Endothelial cell of umbilical vein (primary cell): ENCODE measurements at regions not wholly inside any gene's neighbourhood (a gene's known extent, or its start where the extent isn't known, plus 50 kb on each side); places are given as distances from the start of the nearest gene placed in this dataset.

ENCODE experiments used
- BruUV-seq: library from RNA; stranded (reverse); fragments of 400-500 nt; replicated peaks from 2 replicates; lab custom pipeline; 2021; lab: Mats Ljungman, UMichigan
- CTCF ChIA-PET: fragments of 300-600, 350-600 bp; sonication (Branson Sonifier 250); formaldehyde crosslinking; loops from one replicate; lab custom pipeline; 2021; ENCODE audit warnings: antibody characterized with exemption, inconsistent platforms; lab: Charles Lee
- POLR2A ChIA-PET: fragments of 300-600, 350-600 bp; sonication (Branson Sonifier 250); formaldehyde crosslinking; loops from one replicate; lab custom pipeline; 2021; ENCODE audit warnings: antibody characterized with exemption, inconsistent platforms; lab: Charles Lee
- DNase-seq: peaks from one replicate; pipeline ENCODE4 v3.0.0-alpha.2; 2011; ENCODE audit warnings: low read depth, low spot score
- FAIRE-seq: peaks from 2 replicates; lab custom pipeline; 2011; peaks lifted over from hg19 to GRCh38; lab: Jason Lieb, UNC
- H2AFZ ChIP-seq: 2 replicates; pipeline ENCODE4 v1.6.0; 2012; ENCODE audit warnings: low read depth, low read length, control low read depth, inconsistent platforms
- H3K27ac ChIP-seq: 2 replicates; pipeline ENCODE4 v1.5.1; 2011; ENCODE audit warnings: low read depth, mild to moderate bottlenecking, control low read depth, low read length, moderate library complexity; ENCODE audit not compliant: insufficient read depth
- H3K27me3 ChIP-seq, 2 experiments: 2 replicates each; pipeline versions ENCODE4 v1.6.0 to v1.6.1; 2011; ENCODE audit warnings: low read length in 2 of 2, mixed read lengths in 1 of 2; ENCODE audit not compliant: control insufficient read depth in 2 of 2, insufficient read depth in 2 of 2
- H3K36me3 ChIP-seq, 2 experiments: 2 replicates in 1 of 2; 3 replicates in 1 of 2; pipeline ENCODE4 v1.5.1; 2011; ENCODE audit warnings: low read length in 2 of 2, mild to moderate bottlenecking in 1 of 2, moderate library complexity in 1 of 2; ENCODE audit not compliant: control insufficient read depth in 2 of 2, insufficient read depth in 2 of 2; ENCODE audit errors: extremely low read depth in 1 of 2
- H3K4me1 ChIP-seq: 3 replicates; pipeline ENCODE4 v1.5.1; 2011; ENCODE audit warnings: mild to moderate bottlenecking, low read length; ENCODE audit not compliant: control insufficient read depth, insufficient read depth; ENCODE audit errors: extremely low read depth
- H3K4me2 ChIP-seq: 2 replicates; pipeline ENCODE4 v1.6.1; 2011; ENCODE audit warnings: low read length, control low read depth, mixed read lengths; ENCODE audit not compliant: insufficient read depth
- H3K4me3 ChIP-seq, 3 experiments: fragments of 200-600 bp in 1 of 3; sonication (generic), shearing (Covaris generic) in 1 of 3; replicated peaks in 1 of 3; 2 replicates each; pipeline ENCODE4 v1.5.1; 2011 to 2016; ENCODE audit warnings: control low read depth in 3 of 3, low read length in 3 of 3, mild to moderate bottlenecking in 2 of 3, inconsistent platforms in 1 of 3, low read depth in 1 of 3, moderate library complexity in 1 of 3; ENCODE audit not compliant: insufficient read depth in 1 of 3
- H3K79me2 ChIP-seq: 2 replicates; pipeline ENCODE4 v1.6.0; 2012; ENCODE audit warnings: low read length, inconsistent platforms; ENCODE audit not compliant: control insufficient read depth, insufficient read depth
- H3K9ac ChIP-seq: replicated peaks from 2 replicates; pipeline ENCODE3; 2011; ENCODE audit warnings: low read length, control low read depth; ENCODE audit not compliant: insufficient read depth; ENCODE audit errors: extremely low read depth
- H3K9me1 ChIP-seq: replicated peaks from 3 replicates; pipeline ENCODE4 v1.6.0; 2011; ENCODE audit warnings: mild to moderate bottlenecking, low read length; ENCODE audit not compliant: control insufficient read depth, insufficient read depth; ENCODE audit errors: extremely low read depth
- H3K9me3 ChIP-seq: replicated peaks from 2 replicates; pipeline ENCODE4 v1.5.1; 2012; ENCODE audit warnings: low read length, inconsistent platforms; ENCODE audit not compliant: control insufficient read depth, insufficient read depth
- H4K20me1 ChIP-seq: replicated peaks from 2 replicates; pipeline ENCODE3; 2011; ENCODE audit warnings: mild to moderate bottlenecking, low read length; ENCODE audit not compliant: control insufficient read depth, insufficient read depth; ENCODE audit errors: extremely low read depth
- EZH2 ChIP-seq: IDR thresholded peaks from 2 replicates; pipeline ENCODE4 v1.6.1; 2012; ENCODE audit warnings: borderline replicate concordance, low read depth, mild to moderate bottlenecking, moderate library complexity, low read length, inconsistent platforms; ENCODE audit not compliant: severe bottlenecking
- FOS ChIP-seq: IDR thresholded peaks from 2 replicates; pipeline ENCODE4 v1.6.1; 2011; ENCODE audit warnings: mild to moderate bottlenecking, low read length, moderate library complexity, borderline replicate concordance; ENCODE audit not compliant: insufficient read depth
- GATA2 ChIP-seq: IDR thresholded peaks from 2 replicates; pipeline ENCODE4 v1.7.0; 2011; ENCODE audit warnings: low read depth, mild to moderate bottlenecking, moderate library complexity, mixed read lengths, low read length; ENCODE audit not compliant: insufficient read length, insufficient read depth
- JUN ChIP-seq: IDR thresholded peaks from 2 replicates; pipeline ENCODE4 v1.6.1; 2011; ENCODE audit warnings: borderline replicate concordance, low read depth; ENCODE audit not compliant: insufficient read length, insufficient read depth
- MYC ChIP-seq: IDR thresholded peaks from one replicate; pipeline ENCODE4 v1.6.1; 2011; ENCODE audit warnings: mild to moderate bottlenecking, low read depth, low read length
- POLR2AphosphoS5 ChIP-seq: IDR thresholded peaks from 2 replicates; pipeline ENCODE4 v1.6.1; 2012; ENCODE audit warnings: low read depth, mild to moderate bottlenecking, control low read depth, low read length, moderate library complexity; ENCODE audit not compliant: insufficient read depth
- dilution Hi-C: fragments of 300-500 bp; cut with MboI; formaldehyde crosslinking; loops from one replicate; pipeline ENCODE4 v1.15.0; 2019; ENCODE audit warnings: low sequenced_read_pairs; ENCODE audit not compliant: extremely low pct_ligation_motif_present
- intact Hi-C: fragments of 100-400 bp; cut with micrococcal nuclease; formaldehyde crosslinking; loops from one replicate; pipeline ENCODE4 v1.10.0; 2022
- TF ChIP-seq, protein P1 (sequence below): IDR thresholded peaks from 2 replicates; pipeline ENCODE4 v1.6.1; 2011; ENCODE audit not compliant: insufficient read depth, insufficient read length
- TF ChIP-seq, protein P2 (sequence below), 2 donors: IDR thresholded peaks; 1 replicate in 1 of 2; 2 replicates in 1 of 2; pipeline ENCODE4 v1.5.1; 2011; ENCODE audit warnings: low read length in 2 of 2, mild to moderate bottlenecking in 2 of 2, moderate library complexity in 2 of 2, control low read depth in 1 of 2, inconsistent platforms in 1 of 2, low read depth in 1 of 2; ENCODE audit not compliant: insufficient read depth in 1 of 2; ENCODE audit errors: extremely low read depth in 1 of 2

DNA sequence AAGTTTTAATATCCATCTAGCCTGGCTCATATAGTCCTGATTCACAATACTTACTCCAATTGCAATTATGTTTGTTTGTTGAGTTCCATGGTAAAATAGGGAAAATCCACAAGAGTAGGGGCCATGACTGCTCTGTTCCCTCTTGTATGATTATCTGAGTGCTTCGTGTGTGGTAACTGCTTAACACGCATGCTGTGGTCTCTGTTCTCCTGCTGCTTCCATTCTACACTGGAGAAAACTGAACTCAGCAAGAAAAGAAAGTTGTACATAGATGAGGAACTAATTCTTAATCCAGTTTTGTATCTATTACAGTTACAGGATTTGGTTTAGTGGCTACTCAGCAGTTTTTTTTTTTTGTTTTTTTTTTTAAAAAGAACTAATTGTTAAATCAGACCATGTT is 223.0 kb upstream of the SATB1 start:
- Histone ChIP-seq H3K4me3 (no peak overlapping the region), H3K79me2 (no peaks in the 10 kb centered on the region), H2AFZ (no peak overlapping the region), H3K27ac (no peak overlapping the region), H3K4me1 (no peaks in the 10 kb centered on the region), H3K9ac (no peak overlapping the region), H3K9me1 (no peaks in the 10 kb centered on the region), H3K9me3 (peaks cover 11% of the 10 kb centered on the region), H3K4me2 (no peak overlapping the region), H3K36me3 (no peaks in the 10 kb centered on the region), H3K27me3 (no peaks in the 10 kb centered on the region), H4K20me1 (no peaks in the 10 kb centered on the region)
- BruUV-seq: no TSS peak
- TF ChIP-seq FOS (no peak), JUN (no peak), GATA2 (no peak)
- TF ChIP-seq, protein P1, sequence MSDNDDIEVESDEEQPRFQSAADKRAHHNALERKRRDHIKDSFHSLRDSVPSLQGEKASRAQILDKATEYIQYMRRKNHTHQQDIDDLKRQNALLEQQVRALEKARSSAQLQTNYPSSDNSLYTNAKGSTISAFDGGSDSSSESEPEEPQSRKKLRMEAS: no peak
- dilution Hi-C loops: no loop called here
- FAIRE-seq (no peak), DNase-seq (no peak)
- intact Hi-C loops: no loop called here
- POLR2A ChIA-PET: no interaction called here
- CTCF ChIA-PET: no interaction called here

- BruUV-seq: no TSS peak
- dilution Hi-C loops: no loop called here
- intact Hi-C loops: no loop called here
- H3K79me2 ChIP-seq: no peaks in the 10 kb centered on the region
- no peaks in the 10 kb centered on the region for H3K36me3 ChIP-seq
- H4K20me1 ChIP-seq: no peaks in the 10 kb centered on the region
- DNase-seq: no peak
- FAIRE-seq: no peak
- no peak overlapping the region for H3K9ac ChIP-seq
- no peaks in the 10 kb centered on the region for H3K4me1 ChIP-seq
- no peak overlapping the region for H3K27ac ChIP-seq
- ChIA-PET POLR2A (no interaction called here), CTCF (no interaction called here)
- TF ChIP-seq, protein P1: no peak
- TF ChIP-seq GATA2 (no peak), JUN (no peak), MYC (no peak), EZH2 (no peak), POLR2AphosphoS5 (no peak), FOS (no peak)
- TF ChIP-seq, protein P2, sequence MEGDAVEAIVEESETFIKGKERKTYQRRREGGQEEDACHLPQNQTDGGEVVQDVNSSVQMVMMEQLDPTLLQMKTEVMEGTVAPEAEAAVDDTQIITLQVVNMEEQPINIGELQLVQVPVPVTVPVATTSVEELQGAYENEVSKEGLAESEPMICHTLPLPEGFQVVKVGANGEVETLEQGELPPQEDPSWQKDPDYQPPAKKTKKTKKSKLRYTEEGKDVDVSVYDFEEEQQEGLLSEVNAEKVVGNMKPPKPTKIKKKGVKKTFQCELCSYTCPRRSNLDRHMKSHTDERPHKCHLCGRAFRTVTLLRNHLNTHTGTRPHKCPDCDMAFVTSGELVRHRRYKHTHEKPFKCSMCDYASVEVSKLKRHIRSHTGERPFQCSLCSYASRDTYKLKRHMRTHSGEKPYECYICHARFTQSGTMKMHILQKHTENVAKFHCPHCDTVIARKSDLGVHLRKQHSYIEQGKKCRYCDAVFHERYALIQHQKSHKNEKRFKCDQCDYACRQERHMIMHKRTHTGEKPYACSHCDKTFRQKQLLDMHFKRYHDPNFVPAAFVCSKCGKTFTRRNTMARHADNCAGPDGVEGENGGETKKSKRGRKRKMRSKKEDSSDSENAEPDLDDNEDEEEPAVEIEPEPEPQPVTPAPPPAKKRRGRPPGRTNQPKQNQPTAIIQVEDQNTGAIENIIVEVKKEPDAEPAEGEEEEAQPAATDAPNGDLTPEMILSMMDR (IDR thresholded peaks at IDR 0.05; ENCODE audit: extremely low read depth in 1 of 2, insufficient read depth in 1 of 2, low read depth in 1 of 2, low read length in 2 of 2): no peak
- peaks cover 9% of the 10 kb centered on the region for H3K9me3 ChIP-seq
- no peaks in the 10 kb centered on the region for H3K27me3 ChIP-seq
- H3K9me1 ChIP-seq: no peaks in the 10 kb centered on the region
- H2AFZ ChIP-seq: no peak overlapping the region
- H3K4me2 ChIP-seq: no peak overlapping the region
- H3K4me3 ChIP-seq: no peak overlapping the region
Measured at GRCh38 chr3:18645619-18646018, 220.5 kb upstream of the SATB1 start.
